ENCODE measurements at regions not wholly inside any gene's neighbourhood (a gene's known extent, or its start where the extent isn't known, plus 50 kb on each side); places are given as distances from the start of the nearest gene placed in this dataset.

DNA sequence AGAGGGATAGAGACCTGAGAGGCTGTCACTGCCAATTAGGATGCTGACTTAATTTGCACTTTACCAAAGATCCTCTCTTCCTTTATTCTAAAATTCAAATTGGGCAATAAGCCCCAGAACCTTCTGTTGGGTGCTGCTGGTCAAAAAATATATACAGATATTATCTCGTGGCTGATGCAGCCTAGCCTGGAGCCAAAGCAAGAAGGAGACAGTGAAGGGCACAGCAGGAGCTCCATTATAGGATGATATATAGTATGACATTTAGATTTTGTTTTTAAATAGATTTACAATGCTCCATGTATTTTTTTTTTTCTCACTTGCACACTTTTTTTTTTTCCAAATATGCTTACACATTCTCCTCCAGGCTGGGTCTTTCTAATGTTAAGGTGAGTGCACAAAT, 579.3 kb downstream of the PIK3C3 start:
- ChIA-PET POLR2A (no interaction called here), CTCF (no interaction called here)
- whole genome bisulfite sequencing (ENCODE audit: missing lambda C conversion rate) = 0% methylated on average over 1 of the region's 1 CpG
- no peak for TF ChIP-seq FOSL2 (IDR thresholded peaks at IDR 0.05)
- no peak for TF ChIP-seq FOSL2 (CRISPR knock-in tag; IDR thresholded peaks at IDR 0.05)
- TF ChIP-seq HOXB5 (CRISPR knock-in tag; IDR thresholded peaks at IDR 0.05) = no peak
- no peak for TF ChIP-seq BCL3 (IDR thresholded peaks at IDR 0.05)
- TF ChIP-seq, protein P1, sequence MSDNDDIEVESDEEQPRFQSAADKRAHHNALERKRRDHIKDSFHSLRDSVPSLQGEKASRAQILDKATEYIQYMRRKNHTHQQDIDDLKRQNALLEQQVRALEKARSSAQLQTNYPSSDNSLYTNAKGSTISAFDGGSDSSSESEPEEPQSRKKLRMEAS (IDR thresholded peaks at IDR 0.05) = no peak
- no peak for TF ChIP-seq TFCP2L1 (CRISPR knock-in tag; IDR thresholded peaks at IDR 0.05)
- TF ChIP-seq, protein P2, sequence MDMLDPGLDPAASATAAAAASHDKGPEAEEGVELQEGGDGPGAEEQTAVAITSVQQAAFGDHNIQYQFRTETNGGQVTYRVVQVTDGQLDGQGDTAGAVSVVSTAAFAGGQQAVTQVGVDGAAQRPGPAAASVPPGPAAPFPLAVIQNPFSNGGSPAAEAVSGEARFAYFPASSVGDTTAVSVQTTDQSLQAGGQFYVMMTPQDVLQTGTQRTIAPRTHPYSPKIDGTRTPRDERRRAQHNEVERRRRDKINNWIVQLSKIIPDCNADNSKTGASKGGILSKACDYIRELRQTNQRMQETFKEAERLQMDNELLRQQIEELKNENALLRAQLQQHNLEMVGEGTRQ (IDR thresholded peaks at IDR 0.05) = no peak
- TF ChIP-seq NFE2L2 (conservative IDR thresholded peaks at IDR 0.05; ENCODE audit: low read length) = no peak
- no peak for TF ChIP-seq CBX8 (IDR thresholded peaks at IDR 0.05)
- H3K4me1 ChIP-seq = no peaks in the 10 kb centered on the region
- DNase-seq (ENCODE audit: low read depth in 1 of 2, low spot score in 1 of 2) (no peak), ATAC-seq (no peak), FAIRE-seq (no peak)
- no peak overlapping the region for H3K4me3 ChIP-seq
- no peaks in the 10 kb centered on the region for H3K9me3 ChIP-seq
- no peak overlapping the region for H3K27ac ChIP-seq
- no peak overlapping the region for H3K4me2 ChIP-seq

DNA sequence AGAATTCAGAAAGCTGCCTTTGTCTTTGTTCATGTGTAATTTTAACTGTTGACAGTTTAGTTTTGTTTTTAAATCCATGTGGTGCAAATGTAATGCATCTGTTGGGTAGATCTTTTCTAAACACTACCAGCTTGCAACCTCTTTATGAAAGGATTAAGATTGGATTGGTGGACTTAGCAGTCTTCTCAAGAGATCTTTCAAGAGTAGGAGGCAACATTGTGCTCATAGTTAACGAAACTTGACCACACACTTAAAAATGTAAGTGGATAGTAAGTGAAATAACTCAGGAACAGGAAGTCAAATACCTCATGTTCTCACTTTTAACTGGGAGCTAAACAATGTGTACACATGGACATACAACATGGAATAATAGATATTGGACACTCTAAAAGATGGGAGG, 579.0 kb downstream of the RIT2 start:
- no peak overlapping the region for H3K4me3 ChIP-seq
- ChIA-PET CTCF (no interaction called here), POLR2A (no interaction called here)
- WGBS (ENCODE audit: missing lambda C conversion rate) = 0% methylated on average over 1 of the region's 1 CpG
- DNase-seq (ENCODE audit: low read depth in 1 of 2, low spot score in 1 of 2) = no peak
- no peak for ATAC-seq
- TF ChIP-seq HOXA7 (CRISPR knock-in tag; IDR thresholded peaks at IDR 0.05) = no peak
- no peak for TF ChIP-seq HEYL (CRISPR knock-in tag; IDR thresholded peaks at IDR 0.05)
- no peak for TF ChIP-seq PBX3 (IDR thresholded peaks at IDR 0.05)
- TF ChIP-seq EHF (CRISPR knock-in tag; IDR thresholded peaks at IDR 0.05) = no peak
- TF ChIP-seq, protein P3, sequence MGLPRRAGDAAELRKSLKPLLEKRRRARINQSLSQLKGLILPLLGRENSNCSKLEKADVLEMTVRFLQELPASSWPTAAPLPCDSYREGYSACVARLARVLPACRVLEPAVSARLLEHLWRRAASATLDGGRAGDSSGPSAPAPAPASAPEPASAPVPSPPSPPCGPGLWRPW (IDR thresholded peaks at IDR 0.05) = no peak
- TF ChIP-seq SMC3 (IDR thresholded peaks at IDR 0.05) = no peak
- TF ChIP-seq, protein P4, sequence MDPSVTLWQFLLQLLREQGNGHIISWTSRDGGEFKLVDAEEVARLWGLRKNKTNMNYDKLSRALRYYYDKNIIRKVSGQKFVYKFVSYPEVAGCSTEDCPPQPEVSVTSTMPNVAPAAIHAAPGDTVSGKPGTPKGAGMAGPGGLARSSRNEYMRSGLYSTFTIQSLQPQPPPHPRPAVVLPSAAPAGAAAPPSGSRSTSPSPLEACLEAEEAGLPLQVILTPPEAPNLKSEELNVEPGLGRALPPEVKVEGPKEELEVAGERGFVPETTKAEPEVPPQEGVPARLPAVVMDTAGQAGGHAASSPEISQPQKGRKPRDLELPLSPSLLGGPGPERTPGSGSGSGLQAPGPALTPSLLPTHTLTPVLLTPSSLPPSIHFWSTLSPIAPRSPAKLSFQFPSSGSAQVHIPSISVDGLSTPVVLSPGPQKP (IDR thresholded peaks at IDR 0.05; ENCODE audit: low read depth, low read length) = no peak
- no peak for FAIRE-seq
- no peak overlapping the region for H3K4me2 ChIP-seq
- no peaks in the 10 kb centered on the region for H3K9me3 ChIP-seq
- H3K27ac ChIP-seq = no peak overlapping the region
- H3K4me1 ChIP-seq = no peaks in the 10 kb centered on the region

- WGBS (ENCODE audit: missing lambda C conversion rate) = 0% methylated on average over 2 of the region's 2 CpGs
- ATAC-seq = no peak
- TF ChIP-seq ZSCAN20 (CRISPR knock-in tag; IDR thresholded peaks at IDR 0.05) (no peak), TFCP2L1 (CRISPR knock-in tag; IDR thresholded peaks at IDR 0.05) (no peak), CBX2 (IDR thresholded peaks at IDR 0.05; ENCODE audit: borderline replicate concordance, low read depth) (no peak), ATOH8 (CRISPR knock-in tag; IDR thresholded peaks at IDR 0.05; ENCODE audit: low read depth) (no peak), ZFP36 (IDR thresholded peaks at IDR 0.05; ENCODE audit: borderline replicate concordance, partially characterized antibody) (no peak)
- TF ChIP-seq, protein P2 (IDR thresholded peaks at IDR 0.05) = no peak
- Histone ChIP-seq H3K4me2 (no peak overlapping the region), H3K9me3 (no peaks in the 10 kb centered on the region), H3K27ac (no peak overlapping the region), H3K4me1 (no peaks in the 10 kb centered on the region), H3K4me3 (no peak overlapping the region)
- CTCF ChIA-PET = no interaction called here
- no peak for DNase-seq (ENCODE audit: low read depth in 1 of 2, low spot score in 1 of 2)
- FAIRE-seq = no peak
- POLR2A ChIA-PET = no interaction called here
Measured at GRCh38 chr18:42537291-42537690, 578.2 kb downstream of the RIT2 start.
